Mucosa of descending colon (tissue), 3 donors: ENCODE measurements at regions not wholly inside any gene's neighbourhood (a gene's known extent, or its start where the extent isn't known, plus 50 kb on each side); places are given as distances from the start of the nearest gene placed in this dataset.

Experiments used
- ATAC-seq: fragments of 200-7000 bp; cut with Tn5 transposase; one replicate; pipeline ENCODE4 v1.9.1; 2020; ENCODE audit warnings: mild to moderate bottlenecking, moderate library complexity
- DNase-seq, 3 donors: peaks; one replicate each; pipeline ENCODE4 v3.0.0-alpha.2; 2020
- H3K36me3 ChIP-seq: fragments of 200-600 bp; one replicate; pipeline ENCODE4 v1.8.0; 2021; ENCODE audit warnings: low read depth, mild to moderate bottlenecking
- H3K4me1 ChIP-seq: fragments of 200-600 bp; one replicate; pipeline ENCODE4 v1.8.0; 2021; ENCODE audit warnings: low read depth, mild to moderate bottlenecking
- H3K4me3 ChIP-seq: fragments of 200-600 bp; one replicate; pipeline ENCODE4 v1.8.0; 2021; ENCODE audit warnings: mild to moderate bottlenecking
- H3K9me3 ChIP-seq: fragments of 200-600 bp; one replicate; pipeline ENCODE4 v1.8.0; 2021; ENCODE audit warnings: mild to moderate bottlenecking
- CTCF ChIP-seq: fragments of 200-600 bp; IDR thresholded peaks from one replicate; pipeline ENCODE4 v1.8.0; 2022; ENCODE audit warnings: antibody characterized with exemption, mild to moderate bottlenecking
- intact Hi-C, 2 donors: fragments of 100-400 bp; cut with DNase I in 1 of 2; cut with micrococcal nuclease in 1 of 2; formaldehyde crosslinking; loops; one replicate each; pipeline versions ENCODE4 v1.11.0 to v1.11.1; 2022; cut with DNase I, micrococcal nuclease
- donor health status: DM: no; HTN: no; CAD: no; lungs with moderate emphysema.
- donor health status: DM: no; HTN: no; CAD: no.
- donor health status: DM: no; HTN: yes; CAD: no.

GRCh38 chr9:108108852-108109448 is 619.4 kb upstream of the KLF4 start:
- Histone ChIP-seq H3K36me3 (no peaks in the 10 kb centered on the region), H3K4me1 (no peaks in the 10 kb centered on the region), H3K9me3 (no peaks in the 10 kb centered on the region), H3K4me3 (no peak overlapping the region)
- ATAC-seq (no peak), DNase-seq (no peak)
- TF ChIP-seq CTCF, result no peak
- intact Hi-C loops, result no loop called here

GRCh38 chr9:108108280-108108851 is 618.8 kb upstream of the KLF4 start:
- H3K4me3 ChIP-seq, result no peak overlapping the region
- TF ChIP-seq CTCF, result no peak
- no peaks in the 10 kb centered on the region for H3K9me3 ChIP-seq
- DNase-seq (no peak), ATAC-seq (peak; percentile 63)
- no peaks in the 10 kb centered on the region for H3K36me3 ChIP-seq
- H3K4me1 ChIP-seq, result no peaks in the 10 kb centered on the region
- intact Hi-C loops, result no loop called here

- no peak for TF ChIP-seq CTCF
- no peak for DNase-seq
- Histone ChIP-seq H3K36me3 (no peaks in the 10 kb centered on the region), H3K4me3 (no peak overlapping the region), H3K9me3 (no peaks in the 10 kb centered on the region), H3K4me1 (no peaks in the 10 kb centered on the region)
- no peak for ATAC-seq
- intact Hi-C loops, result no loop called here
Observed at GRCh38 chr9:108105885-108106284, 616.3 kb upstream of the KLF4 start.

GRCh38 chr9:108104991-108105390 is 615.4 kb upstream of the KLF4 start:
- DNase-seq (peak in 1 of 3 donors; percentile 37), ATAC-seq (peak; percentile 78)
- intact Hi-C loops, result no loop called here

GRCh38 chr9:108103046-108103693 is 613.6 kb upstream of the KLF4 start:
- no peaks in the 10 kb centered on the region for H3K4me1 ChIP-seq
- no peak for ATAC-seq
- DNase-seq, result no peak
- H3K36me3 ChIP-seq, result no peaks in the 10 kb centered on the region
- intact Hi-C loops, result no loop called here
- no peaks in the 10 kb centered on the region for H3K9me3 ChIP-seq
- no peak for TF ChIP-seq CTCF
- no peak overlapping the region for H3K4me3 ChIP-seq

More at GRCh38 chr9:108104991-108105390, 615.4 kb upstream of the KLF4 start:
- Histone ChIP-seq H3K4me3 (no peak overlapping the region), H3K9me3 (no peaks in the 10 kb centered on the region), H3K36me3 (no peaks in the 10 kb centered on the region), H3K4me1 (no peaks in the 10 kb centered on the region)
- no peak for TF ChIP-seq CTCF
